GM12864 (cell line): ENCODE measurements at regions not wholly inside any gene's neighbourhood (a gene's known extent, or its start where the extent isn't known, plus 50 kb on each side); places are given as distances from the start of the nearest gene placed in this dataset.

Experiments used
- DNase-seq: peaks from one replicate; pipeline ENCODE4 v3.0.0-alpha.2; 2011; ENCODE audit warnings: low read depth
- H3K4me3 ChIP-seq: 2 replicates; pipeline ENCODE4 v1.5.1; 2011; ENCODE audit warnings: mild to moderate bottlenecking, low read depth, low read length, control low read depth
- CTCF ChIP-seq: IDR thresholded peaks from 2 replicates; pipeline ENCODE4 v1.5.1; 2011; ENCODE audit warnings: low read depth, mild to moderate bottlenecking, moderate library complexity, low read length, control low read depth, inconsistent platforms; ENCODE audit errors: missing control alignments

DNA sequence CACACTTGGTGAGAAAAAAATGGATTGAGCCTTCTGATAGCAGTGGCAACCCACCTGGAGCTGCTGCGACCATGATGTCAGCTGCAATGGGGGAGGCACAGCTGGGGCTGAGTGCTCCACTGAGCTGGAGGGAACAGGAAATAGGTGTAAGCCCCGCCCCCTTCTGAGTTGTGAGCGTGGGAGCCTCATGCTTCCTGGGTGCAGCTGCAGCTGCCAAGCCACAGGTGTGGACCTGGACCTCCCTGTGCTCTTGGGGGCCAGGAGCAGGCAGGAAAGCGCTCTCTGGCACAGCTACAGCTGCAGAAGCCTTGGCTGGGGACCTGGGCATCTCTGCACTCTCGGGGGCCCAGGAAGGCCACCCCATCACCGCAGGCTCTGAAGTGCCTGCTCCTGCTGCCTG lies 970.6 kb downstream of the DCDC2C start:
- no peak overlapping the region for H3K4me3 ChIP-seq
- no peak for DNase-seq
- no peak for TF ChIP-seq CTCF

DNA sequence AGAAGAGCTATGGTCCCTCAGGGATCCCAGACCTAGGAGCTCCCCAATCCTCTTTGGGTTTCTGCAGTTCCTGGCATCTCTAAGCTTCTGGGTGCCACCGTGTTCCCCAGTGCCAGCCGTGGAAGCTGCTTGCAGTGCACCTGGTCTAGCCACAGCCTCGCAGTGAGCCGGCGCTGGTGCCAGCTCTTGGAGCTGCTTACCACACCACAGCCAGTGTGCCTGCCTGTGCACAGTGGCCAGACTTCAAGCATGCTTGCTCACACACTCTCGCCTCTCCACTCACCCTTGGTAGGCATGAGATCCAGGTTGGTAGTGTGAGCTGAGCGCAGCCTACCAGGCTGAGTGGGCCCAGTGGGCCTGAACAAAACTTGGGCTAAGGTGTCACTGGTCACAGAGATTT lies 971.9 kb downstream of the DCDC2C start:
- no peak for TF ChIP-seq CTCF
- DNase-seq = no peak
- H3K4me3 ChIP-seq = no peak overlapping the region

DNA sequence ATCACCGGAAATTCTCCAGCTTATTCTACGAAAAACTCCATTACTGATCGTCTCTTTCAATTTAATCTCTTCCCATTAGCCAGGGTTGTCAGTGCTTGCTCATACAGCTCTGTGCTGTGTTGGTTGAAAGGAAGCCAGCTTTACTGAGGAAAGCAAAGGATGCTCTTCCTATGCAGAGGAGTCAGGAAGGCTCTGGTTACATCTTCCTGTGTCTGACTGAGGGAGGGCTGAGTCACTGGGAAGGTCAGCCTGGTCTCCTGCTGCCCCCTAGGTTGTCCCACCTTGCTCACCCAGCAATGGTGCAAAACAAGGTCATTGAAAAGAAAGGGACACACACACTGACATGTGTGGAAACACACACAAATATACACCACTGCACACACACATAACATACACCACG lies 975.6 kb downstream of the DCDC2C start:
- DNase-seq = no peak
- no peak for TF ChIP-seq CTCF
- H3K4me3 ChIP-seq = no peak overlapping the region

GRCh38 chr2:4679391-4679790 lies 976.0 kb downstream of the DCDC2C start:
- DNase-seq = no peak
- TF ChIP-seq CTCF = no peak
- no peak overlapping the region for H3K4me3 ChIP-seq

- H3K4me3 ChIP-seq = no peak overlapping the region
- DNase-seq = no peak
- TF ChIP-seq CTCF = no peak
Observed at GRCh38 chr2:4684921-4685320, 981.5 kb downstream of the DCDC2C start.

DNA sequence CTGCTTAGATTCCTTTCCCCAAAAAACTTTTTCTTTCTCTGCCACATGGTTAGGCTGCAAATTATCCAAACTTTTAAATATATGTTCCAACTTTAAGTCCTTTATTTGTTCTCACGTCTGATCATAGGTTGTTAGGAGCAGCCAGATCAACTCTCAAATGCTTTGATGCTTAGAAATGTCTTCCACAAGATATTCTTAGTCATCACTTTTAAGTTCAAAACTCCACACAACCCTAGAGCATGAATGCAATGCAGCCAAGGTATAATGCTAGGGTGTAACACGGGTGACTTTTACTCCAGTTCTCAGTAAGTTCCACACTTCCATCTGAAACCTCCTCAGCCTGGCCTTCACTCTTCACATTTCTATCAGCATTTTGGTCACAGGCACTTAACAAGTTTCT lies 987.5 kb downstream of the DCDC2C start:
- TF ChIP-seq CTCF = no peak
- H3K4me3 ChIP-seq = no peak overlapping the region
- DNase-seq = no peak

DNA sequence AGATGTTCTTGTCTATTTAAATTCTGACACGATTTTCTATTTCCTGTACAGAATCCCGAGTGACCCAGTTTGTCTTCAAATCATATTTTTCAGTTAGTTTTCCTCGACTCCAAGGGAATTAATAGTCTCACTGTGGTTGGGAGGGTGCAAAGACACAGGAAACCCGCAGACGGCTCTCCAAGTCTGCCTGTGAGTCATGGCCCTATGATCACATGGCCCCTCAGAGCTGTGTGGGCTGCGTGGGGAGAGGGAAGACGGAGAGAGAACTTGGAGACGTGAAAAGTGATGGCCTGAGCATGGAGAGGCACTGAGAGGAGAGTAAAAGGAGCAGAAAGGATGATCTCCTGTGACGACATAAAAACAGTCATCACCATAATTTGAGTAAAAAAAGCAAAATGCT lies 989.9 kb downstream of the DCDC2C start:
- no peak for DNase-seq
- no peak overlapping the region for H3K4me3 ChIP-seq
- TF ChIP-seq CTCF = no peak
